ENCODE measurements at regions not wholly inside any gene's neighbourhood (a gene's known extent, or its start where the extent isn't known, plus 50 kb on each side); places are given as distances from the start of the nearest gene placed in this dataset.

GRCh38 chr7:155205368-155206317, 92.0 kb upstream of the INSIG1 start:
- no peak for TF ChIP-seq CTCF (conservative IDR thresholded peaks at IDR 0.05; ENCODE audit: low read depth, low read length)
- H3K4me3 ChIP-seq (ENCODE audit: low read depth, low read length): peak overlapping the region; percentile 37
- peak; percentile 96 for DNase-seq (ENCODE audit: low read depth)

GRCh38 chr7:155206318-155207020, 91.2 kb upstream of the INSIG1 start:
- no peak for DNase-seq (ENCODE audit: low read depth)
- TF ChIP-seq CTCF (conservative IDR thresholded peaks at IDR 0.05; ENCODE audit: low read depth, low read length): no peak
- H3K4me3 ChIP-seq (ENCODE audit: low read depth, low read length): peak overlapping the region; percentile 15

GRCh38 chr7:155207326-155208002, 90.2 kb upstream of the INSIG1 start:
- TF ChIP-seq CTCF (conservative IDR thresholded peaks at IDR 0.05; ENCODE audit: low read depth, low read length): no peak
- H3K4me3 ChIP-seq (ENCODE audit: low read depth, low read length): no peak overlapping the region
- DNase-seq (ENCODE audit: low read depth): no peak

DNA sequence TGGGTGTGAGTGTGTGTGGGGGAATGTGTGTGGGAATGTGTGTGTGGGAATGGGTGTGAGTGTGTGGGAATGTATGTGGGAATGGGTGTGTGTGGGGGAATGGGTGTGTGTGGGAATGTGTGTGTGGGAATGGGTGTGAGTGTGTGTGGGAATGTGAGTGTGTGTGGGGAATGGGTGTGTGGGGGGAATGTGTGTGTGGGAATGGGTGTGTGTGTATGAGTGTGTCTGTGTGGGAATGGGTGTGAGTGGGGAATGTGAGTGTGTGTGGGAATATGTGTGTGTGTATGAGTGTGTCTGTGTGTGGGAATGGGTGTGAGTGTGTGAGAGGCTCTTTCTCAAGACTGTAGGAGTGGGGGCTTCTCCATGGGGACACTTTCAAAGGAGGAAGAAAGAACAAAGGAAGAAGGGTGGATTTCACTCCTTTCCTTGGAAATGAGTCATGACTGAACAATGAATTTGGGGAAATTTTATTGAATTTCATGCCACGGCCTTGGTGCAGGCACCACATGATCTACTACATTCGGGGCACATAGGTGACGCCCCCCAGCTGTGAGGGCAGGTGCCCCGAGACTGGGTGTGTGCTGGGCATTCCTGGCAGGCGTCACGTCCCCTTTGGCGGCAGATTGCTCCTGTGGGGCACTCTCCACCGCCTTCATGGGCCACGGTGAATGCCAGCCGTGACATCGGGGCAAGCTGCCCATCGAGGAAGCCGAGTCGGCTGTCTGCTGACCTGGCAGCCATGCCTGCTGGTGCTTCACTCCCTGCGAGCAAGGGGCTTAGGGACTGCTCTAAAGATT, 88.8 kb upstream of the INSIG1 start:
- TF ChIP-seq CTCF (conservative IDR thresholded peaks at IDR 0.05; ENCODE audit: low read depth, low read length): no peak
- no peak for DNase-seq (ENCODE audit: low read depth)
- H3K4me3 ChIP-seq (ENCODE audit: low read depth, low read length): no peak overlapping the region

DNA sequence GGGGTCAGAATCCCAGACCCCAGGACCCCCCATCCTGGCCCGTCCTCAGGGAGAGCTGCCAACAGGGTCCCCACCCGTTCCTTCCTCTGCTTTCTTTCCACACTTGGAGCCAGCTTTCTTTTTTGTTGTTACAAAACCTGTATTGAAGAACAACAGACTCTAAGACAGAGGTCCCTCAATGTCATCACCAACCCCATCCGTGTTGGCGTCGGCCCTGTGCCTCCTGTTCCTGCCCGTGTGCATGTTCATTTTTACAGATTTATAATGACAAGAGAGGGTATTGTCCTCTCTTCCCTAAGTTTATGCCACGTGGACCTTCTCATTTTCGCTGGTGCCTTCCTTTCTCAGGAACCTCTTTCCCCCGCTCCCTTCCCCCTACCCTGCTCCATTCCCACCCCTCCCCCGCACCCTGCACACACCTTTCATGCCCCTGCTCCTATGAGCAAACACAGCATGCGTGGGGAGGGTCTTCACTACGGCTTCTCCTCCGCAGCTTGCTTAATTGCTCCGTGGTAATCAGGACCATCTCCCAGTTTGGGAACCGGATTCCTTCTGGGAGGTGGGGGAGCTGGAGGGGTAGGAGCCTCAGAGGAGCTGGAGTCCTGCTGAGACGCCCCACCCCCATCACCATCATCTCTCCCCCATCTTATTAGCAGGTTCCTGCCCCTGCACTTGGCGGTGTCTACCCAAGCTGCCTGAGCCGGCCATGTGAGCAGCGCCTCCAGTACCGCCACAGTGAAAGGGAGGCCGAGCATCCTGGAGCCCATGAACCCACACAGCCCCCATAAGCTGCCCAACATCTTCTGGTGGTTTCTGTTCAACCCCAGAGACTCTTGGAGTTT, 88.0 kb upstream of the INSIG1 start:
- no peak for DNase-seq (ENCODE audit: low read depth)
- H3K4me3 ChIP-seq (ENCODE audit: low read depth, low read length): no peak overlapping the region
- TF ChIP-seq CTCF (conservative IDR thresholded peaks at IDR 0.05; ENCODE audit: low read depth, low read length): no peak
